ENCODE measurements at regions not wholly inside any gene's neighbourhood (a gene's known extent, or its start where the extent isn't known, plus 50 kb on each side); places are given as distances from the start of the nearest gene placed in this dataset.

GRCh38 chr1:56436296-56436695 is 143.1 kb downstream of the PLPP3 start:
- no peak overlapping the region for H3K23ac ChIP-seq (ENCODE audit: insufficient read length, low read depth, low read length)
- TF ChIP-seq CTCF (conservative IDR thresholded peaks at IDR 0.05): no peak
- H2BK120ac ChIP-seq (ENCODE audit: low read depth, low read length, poor library complexity, severe bottlenecking): no peak overlapping the region
- peak overlapping the region; percentile 21 to 45; a peak in 4 of 5 replicates for H3K4me3 Mint-ChIP-seq
- no peak overlapping the region for H2BK5ac ChIP-seq (ENCODE audit: insufficient read length, low read length)
- no peak overlapping the region for H4K91ac ChIP-seq (ENCODE audit: insufficient read length, low read depth, low read length)
- H3K23me2 ChIP-seq (ENCODE audit: insufficient read length, low read depth, low read length, poor library complexity, severe bottlenecking): peaks cover 3% of the 10 kb centered on the region
- no peak overlapping the region for H2BK12ac ChIP-seq (ENCODE audit: insufficient read length, low read depth, low read length)
- H3K18ac ChIP-seq (ENCODE audit: insufficient read length, low read depth, low read length): no peak overlapping the region
- peaks cover 15% of the 10 kb centered on the region; the same call in 1 of the 2 replicates for H3K4me1 ChIP-seq (ENCODE audit: insufficient read depth, low read length)
- no peak overlapping the region for H4K8ac ChIP-seq (replicated peaks; ENCODE audit: insufficient read length, low read depth, low read length)
- no peak overlapping the region for H3K27ac ChIP-seq (ENCODE audit: insufficient read length, low read depth, low read length)
- H2AFZ ChIP-seq (ENCODE audit: low read length): no peak overlapping the region
- no CpG with 5 or more reads among the region's 4 CpGs for WGBS (ENCODE audit: extremely low coverage, insufficient read length, low lambda C conversion rate)
- no peaks in the 10 kb centered on the region for H3K9me3 ChIP-seq (ENCODE audit: control insufficient read depth, low read depth, low read length)
- H3K4ac ChIP-seq (ENCODE audit: low read depth, low read length): no peak overlapping the region
- no peak overlapping the region for H3K56ac ChIP-seq (ENCODE audit: insufficient read length, low read depth, low read length)
- H3K27me3 Mint-ChIP-seq (ENCODE audit: low read depth): peaks cover 86% of the 10 kb centered on the region
- H3T11ph ChIP-seq (ENCODE audit: low read length): no peak overlapping the region
- no peaks in the 10 kb centered on the region for H3K79me2 ChIP-seq (ENCODE audit: insufficient read depth, low read length)
- no peak overlapping the region for H3K14ac ChIP-seq (ENCODE audit: insufficient read depth, low read length)
- H3K79me1 ChIP-seq (ENCODE audit: insufficient read depth, low read depth, low read length, poor library complexity, severe bottlenecking): no peaks in the 10 kb centered on the region
- no peaks in the 10 kb centered on the region; a peak in 1 of 5 replicates for H3K9me3 Mint-ChIP-seq
- H3K27ac Mint-ChIP-seq: no peak overlapping the region
- peaks cover 75 to 78% of the 10 kb centered on the region in 2 experiments for H3K4me1 Mint-ChIP-seq
- H3K4me2 ChIP-seq (ENCODE audit: insufficient read depth, insufficient read length, low read length): peak overlapping the region; percentile 9
- H3K27me3 ChIP-seq (ENCODE audit: insufficient read depth, low read length): peaks cover 9% of the 10 kb centered on the region; the same call in 1 of the 2 replicates
- H4K20me1 ChIP-seq (ENCODE audit: control insufficient read depth, insufficient read depth, insufficient read length): no peaks in the 10 kb centered on the region
- no peak for DNase-seq
- H4K5ac ChIP-seq (ENCODE audit: insufficient read length, low read depth, low read length): no peak overlapping the region
- H3K36me3 Mint-ChIP-seq (ENCODE audit: insufficient read depth in 1 of 3, low read depth in 3 of 3): no peaks in the 10 kb centered on the region; a peak in 1 of 7 replicates
- no peak overlapping the region for H2BK20ac ChIP-seq (ENCODE audit: low read depth, low read length, poor library complexity, severe bottlenecking)
- no peak overlapping the region for H3K9ac ChIP-seq (ENCODE audit: extremely low read depth, insufficient read length, low read length)
- H2BK15ac ChIP-seq (ENCODE audit: low read depth, low read length): no peak overlapping the region
- no peak overlapping the region for H2AK5ac ChIP-seq (ENCODE audit: insufficient read length, low read length)

All from H9 (cell line).